ENCODE measurements at regions not wholly inside any gene's neighbourhood (a gene's known extent, or its start where the extent isn't known, plus 50 kb on each side); places are given as distances from the start of the nearest gene placed in this dataset.

- TF ChIP-seq SIN3A (IDR thresholded peaks at IDR 0.05; ENCODE audit: borderline replicate concordance, insufficient read depth, low read length) (no peak), TAF1 (IDR thresholded peaks at IDR 0.05; ENCODE audit: borderline replicate concordance, insufficient read depth, low read length) (no peak), FOXP2 (optimal IDR thresholded peaks at IDR 0.05; ENCODE audit: borderline replicate concordance, extremely low read depth, extremely low read length, insufficient read depth) (no peak), REST (IDR thresholded peaks at IDR 0.05; ENCODE audit: insufficient read depth in 1 of 2, low read depth in 2 of 2, low read length in 2 of 2) (no peak), POLR2AphosphoS5 (IDR thresholded peaks at IDR 0.05; ENCODE audit: low read depth, low read length) (no peak)
These were observed 594.8 kb upstream of the GOT2 start for GRCh38 chr16:59328961-59329360.

- TF ChIP-seq TAF1 (IDR thresholded peaks at IDR 0.05; ENCODE audit: borderline replicate concordance, insufficient read depth, low read length) (no peak), REST (IDR thresholded peaks at IDR 0.05; ENCODE audit: insufficient read depth in 1 of 2, low read depth in 2 of 2, low read length in 2 of 2) (no peak), SIN3A (IDR thresholded peaks at IDR 0.05; ENCODE audit: borderline replicate concordance, insufficient read depth, low read length) (no peak), FOXP2 (optimal IDR thresholded peaks at IDR 0.05; ENCODE audit: borderline replicate concordance, extremely low read depth, extremely low read length, insufficient read depth) (no peak), POLR2AphosphoS5 (IDR thresholded peaks at IDR 0.05; ENCODE audit: low read depth, low read length) (no peak)
These were observed 593.8 kb upstream of the GOT2 start for GRCh38 chr16:59327894-59328293.

GRCh38 chr16:59326955-59327354, 592.8 kb upstream of the GOT2 start:
- no peak for TF ChIP-seq REST (IDR thresholded peaks at IDR 0.05; ENCODE audit: insufficient read depth in 1 of 2, low read depth in 2 of 2, low read length in 2 of 2)
- no peak for TF ChIP-seq POLR2AphosphoS5 (IDR thresholded peaks at IDR 0.05; ENCODE audit: low read depth, low read length)
- TF ChIP-seq SIN3A (IDR thresholded peaks at IDR 0.05; ENCODE audit: borderline replicate concordance, insufficient read depth, low read length), result no peak
- TF ChIP-seq FOXP2 (optimal IDR thresholded peaks at IDR 0.05; ENCODE audit: borderline replicate concordance, extremely low read depth, extremely low read length, insufficient read depth), result no peak
- no peak for TF ChIP-seq TAF1 (IDR thresholded peaks at IDR 0.05; ENCODE audit: borderline replicate concordance, insufficient read depth, low read length)

GRCh38 chr16:59324462-59324861, 590.3 kb upstream of the GOT2 start:
- TF ChIP-seq REST (IDR thresholded peaks at IDR 0.05; ENCODE audit: insufficient read depth in 1 of 2, low read depth in 2 of 2, low read length in 2 of 2) (no peak), SIN3A (IDR thresholded peaks at IDR 0.05; ENCODE audit: borderline replicate concordance, insufficient read depth, low read length) (no peak), POLR2AphosphoS5 (IDR thresholded peaks at IDR 0.05; ENCODE audit: low read depth, low read length) (no peak)

GRCh38 chr16:59320657-59321056, 586.5 kb upstream of the GOT2 start:
- TF ChIP-seq REST (IDR thresholded peaks at IDR 0.05; ENCODE audit: insufficient read depth in 1 of 2, low read depth in 2 of 2, low read length in 2 of 2), result no peak
- no peak for TF ChIP-seq TAF1 (IDR thresholded peaks at IDR 0.05; ENCODE audit: borderline replicate concordance, insufficient read depth, low read length)
- TF ChIP-seq FOXP2 (optimal IDR thresholded peaks at IDR 0.05; ENCODE audit: borderline replicate concordance, extremely low read depth, extremely low read length, insufficient read depth), result no peak
- no peak for TF ChIP-seq POLR2AphosphoS5 (IDR thresholded peaks at IDR 0.05; ENCODE audit: low read depth, low read length)
- no peak for TF ChIP-seq SIN3A (IDR thresholded peaks at IDR 0.05; ENCODE audit: borderline replicate concordance, insufficient read depth, low read length)

All from PFSK-1 (cell line).